GM12891 (cell line): ENCODE measurements at regions not wholly inside any gene's neighbourhood (a gene's known extent, or its start where the extent isn't known, plus 50 kb on each side); places are given as distances from the start of the nearest gene placed in this dataset.

Experiments used
- POLR2A ChIP-seq: IDR thresholded peaks from 2 replicates; pipeline ENCODE4 v1.6.1; 2011; ENCODE audit warnings: low read depth, low read length, control low read depth
- POLR2AphosphoS5 ChIP-seq: IDR thresholded peaks from 2 replicates; pipeline ENCODE4 v1.6.1; 2011; ENCODE audit warnings: low read depth, low read length, control low read depth
- SPI1 ChIP-seq: IDR thresholded peaks from 2 replicates; pipeline ENCODE4 v1.6.1; 2011; ENCODE audit warnings: low read depth, low read length, control low read depth
- TAF1 ChIP-seq: IDR thresholded peaks from 2 replicates; pipeline ENCODE4 v1.6.1; 2011; ENCODE audit warnings: low read depth, low read length, control low read depth

DNA sequence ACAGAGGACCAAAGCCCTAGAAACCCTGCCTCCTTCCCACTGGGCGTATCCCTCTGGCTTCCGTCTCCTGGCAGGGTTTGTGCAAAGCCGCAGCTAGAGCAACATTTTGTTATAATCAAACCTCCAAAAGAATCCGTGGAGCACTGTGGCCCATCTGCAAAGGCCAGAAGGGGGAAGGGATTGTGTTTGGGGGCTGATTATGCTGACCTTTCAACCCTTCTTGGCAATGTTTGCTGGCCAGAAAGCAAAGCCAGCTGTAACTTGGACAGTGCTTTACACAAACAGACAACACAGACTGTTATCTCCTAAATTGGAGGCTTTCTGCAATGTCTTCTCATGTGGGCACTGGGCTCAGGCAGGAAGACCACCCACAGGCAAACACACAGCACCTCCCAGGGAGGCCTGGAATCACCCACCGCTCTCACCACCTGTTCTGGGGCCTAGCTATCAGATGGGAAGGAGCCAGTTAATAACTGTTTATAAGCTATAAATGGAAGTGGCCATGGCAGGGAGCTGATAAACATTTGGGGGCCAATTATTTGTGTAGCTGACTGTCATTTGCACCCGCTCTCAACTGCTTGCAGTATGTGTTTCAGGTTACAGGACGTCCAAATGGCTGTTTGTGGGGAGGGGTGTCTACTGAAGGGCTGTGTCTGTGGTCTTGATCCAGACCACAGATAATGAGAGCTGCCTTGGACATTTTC lies 121.6 kb upstream of the ERCC6L2 start:
- TF ChIP-seq POLR2A (no peak), POLR2AphosphoS5 (no peak), TAF1 (no peak), SPI1 (no peak)
